Fibroblast of mammary gland (primary cell): ENCODE measurements at regions not wholly inside any gene's neighbourhood (a gene's known extent, or its start where the extent isn't known, plus 50 kb on each side); places are given as distances from the start of the nearest gene placed in this dataset.
"Not testable (repeated sequence)": the region's sequence is repeated elsewhere in the genome, so short reads cannot be mapped to it uniquely, and the experiment has no call there.

Source experiments
- DNase-seq: peaks from one replicate; pipeline ENCODE4 v3.0.0-alpha.2; 2010; ENCODE audit warnings: low read depth
- H3K4me3 ChIP-seq: 2 replicates; pipeline ENCODE4 v1.5.1; 2011; ENCODE audit warnings: low read depth, mild to moderate bottlenecking, low read length, moderate library complexity; ENCODE audit not compliant: control insufficient read depth

GRCh38 chr2:87425191-87425590, 322.7 kb upstream of the PLGLB2 start:
- not testable (repeated sequence) for H3K4me3 ChIP-seq, DNase-seq

GRCh38 chr2:87425717-87426116, 322.2 kb upstream of the PLGLB2 start:
- not testable (repeated sequence) for H3K4me3 ChIP-seq, DNase-seq

GRCh38 chr2:87428452-87429130, 319.3 kb upstream of the PLGLB2 start:
- DNase-seq, H3K4me3 ChIP-seq: not testable (repeated sequence)

GRCh38 chr2:87429206-87429930, 318.5 kb upstream of the PLGLB2 start:
- DNase-seq, H3K4me3 ChIP-seq: not testable (repeated sequence)

- DNase-seq, H3K4me3 ChIP-seq: not testable (repeated sequence)
Measured at GRCh38 chr2:87429931-87430275, 318.0 kb upstream of the PLGLB2 start.

GRCh38 chr2:87431051-87431450, 316.8 kb upstream of the PLGLB2 start:
- DNase-seq, H3K4me3 ChIP-seq: not testable (repeated sequence)

- not testable (repeated sequence) for H3K4me3 ChIP-seq, DNase-seq
Measured at GRCh38 chr2:87432711-87433453, 315.0 kb upstream of the PLGLB2 start.

- not testable (repeated sequence) for H3K4me3 ChIP-seq, DNase-seq
Measured at GRCh38 chr2:87436007-87436406, 311.9 kb upstream of the PLGLB2 start.

- not testable (repeated sequence) for DNase-seq, H3K4me3 ChIP-seq
Measured at GRCh38 chr2:87437701-87438260, 310.1 kb upstream of the PLGLB2 start.

GRCh38 chr2:87438780-87439454, 309.0 kb upstream of the PLGLB2 start:
- not testable (repeated sequence) for DNase-seq, H3K4me3 ChIP-seq

GRCh38 chr2:87439617-87440204, 308.2 kb upstream of the PLGLB2 start:
- H3K4me3 ChIP-seq, DNase-seq: not testable (repeated sequence)

GRCh38 chr2:87440650-87441049, 307.2 kb upstream of the PLGLB2 start:
- DNase-seq, H3K4me3 ChIP-seq: not testable (repeated sequence)

GRCh38 chr2:87441375-87441774, 306.5 kb upstream of the PLGLB2 start:
- not testable (repeated sequence) for DNase-seq

GRCh38 chr2:87442983-87443577, 304.8 kb upstream of the PLGLB2 start:
- not testable (repeated sequence) for DNase-seq, H3K4me3 ChIP-seq

More at GRCh38 chr2:87441375-87441774, 306.5 kb upstream of the PLGLB2 start:
- not testable (repeated sequence) for H3K4me3 ChIP-seq

GRCh38 chr2:87444951-87445350, 302.9 kb upstream of the PLGLB2 start:
- H3K4me3 ChIP-seq, DNase-seq: not testable (repeated sequence)

GRCh38 chr2:87445613-87446312, 302.1 kb upstream of the PLGLB2 start:
- peak; percentile 22 for DNase-seq
- H3K4me3 ChIP-seq: not testable (repeated sequence)

- DNase-seq: peak; percentile 11
- not testable (repeated sequence) for H3K4me3 ChIP-seq
Measured at GRCh38 chr2:87446313-87446696, 301.6 kb upstream of the PLGLB2 start.
